ENCODE measurements at regions not wholly inside any gene's neighbourhood (a gene's known extent, or its start where the extent isn't known, plus 50 kb on each side); places are given as distances from the start of the nearest gene placed in this dataset.

GRCh38 chr21:40985370-40985769 lies 138.4 kb upstream of the DSCAM start:
- no peak for DNase-seq (ENCODE audit: low read depth in 2 of 2)

GRCh38 chr21:40990366-40990765 lies 143.4 kb upstream of the DSCAM start:
- no peak for DNase-seq (ENCODE audit: low read depth in 2 of 2)

GRCh38 chr21:40997831-40998230 lies 150.9 kb upstream of the DSCAM start:
- DNase-seq (ENCODE audit: low read depth in 2 of 2) = no peak

GRCh38 chr21:41000838-41001237 lies 153.9 kb upstream of the DSCAM start:
- DNase-seq (ENCODE audit: low read depth in 2 of 2) = no peak

GRCh38 chr21:41006636-41007035 lies 159.7 kb upstream of the DSCAM start:
- DNase-seq (ENCODE audit: low read depth in 2 of 2) = no peak

DNA sequence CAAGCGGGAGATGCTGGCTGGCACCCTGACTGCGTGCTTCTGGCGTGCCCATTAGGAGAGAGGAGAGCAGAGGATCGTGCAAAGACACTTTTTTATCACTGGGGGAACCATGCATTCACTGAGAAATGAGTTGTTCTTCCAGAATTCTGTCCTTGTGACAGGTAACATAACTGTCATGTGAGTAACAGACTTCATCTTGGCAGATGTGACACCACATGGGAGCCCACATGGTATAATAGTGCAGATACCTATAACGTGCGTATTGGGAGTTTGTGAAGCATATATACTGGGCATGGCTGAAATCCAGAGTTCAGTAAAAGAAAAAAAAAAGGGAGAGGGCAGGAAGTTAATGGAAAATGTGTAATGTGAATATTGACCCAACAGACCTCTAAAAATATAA lies 159.6 kb upstream of the BACE2 start:
- DNase-seq (ENCODE audit: low read depth in 2 of 2) = no peak

- DNase-seq (ENCODE audit: low read depth in 2 of 2) = no peak
These were observed 159.0 kb upstream of the BACE2 start for GRCh38 chr21:41008974-41009373.

DNA sequence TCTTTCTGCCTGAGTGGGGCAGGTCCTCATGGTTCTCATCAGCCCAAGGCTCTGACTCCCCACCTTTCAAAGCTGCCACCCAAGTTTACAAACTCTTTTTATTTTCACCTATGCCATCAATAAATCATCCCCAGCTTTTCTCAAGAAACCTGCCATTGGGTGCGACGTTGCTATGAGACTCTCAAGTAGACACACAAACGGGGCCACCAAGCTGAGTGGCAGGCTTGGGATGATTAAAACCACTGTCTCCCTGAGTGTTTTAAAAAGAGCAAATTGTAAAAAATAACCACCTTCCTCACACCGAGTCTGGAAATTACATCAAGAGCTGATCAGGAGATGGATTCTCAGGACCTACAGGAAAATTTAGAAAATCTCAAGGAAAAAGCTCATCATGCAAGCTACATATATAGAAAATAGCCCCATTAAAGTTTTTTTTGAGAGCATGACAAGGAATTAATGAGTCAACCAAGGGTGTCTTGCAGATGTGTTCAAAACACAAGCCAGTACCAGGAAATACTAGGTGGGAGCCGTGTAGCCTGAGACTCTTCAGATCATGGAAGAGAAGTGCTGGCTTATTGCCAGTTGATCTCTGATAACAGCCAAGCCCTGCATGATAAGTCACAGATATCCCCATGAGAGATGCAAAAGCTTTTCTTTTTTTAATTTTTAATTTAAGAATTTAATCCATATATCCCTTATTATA lies 158.4 kb upstream of the BACE2 start:
- DNase-seq (ENCODE audit: low read depth in 2 of 2) = no peak

DNA sequence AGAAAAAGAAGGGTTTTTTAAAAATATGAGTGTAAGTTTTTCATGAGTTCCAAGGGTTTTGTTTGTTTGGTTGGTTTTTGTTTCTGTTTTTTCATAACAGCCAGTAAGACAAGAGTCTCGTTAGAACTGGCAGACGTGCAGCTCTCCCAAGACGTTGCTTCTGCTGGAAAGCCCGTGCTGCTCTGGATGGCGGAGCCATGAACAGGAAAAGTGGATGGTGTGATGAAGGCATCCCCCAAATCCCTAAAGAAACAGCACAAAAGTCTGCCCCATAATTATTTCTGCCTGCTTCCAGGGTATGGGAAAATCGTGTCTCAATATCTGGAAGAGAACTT lies 157.9 kb upstream of the BACE2 start:
- DNase-seq (ENCODE audit: low read depth in 2 of 2) = no peak

GRCh38 chr21:41011098-41011731 lies 156.7 kb upstream of the BACE2 start:
- no peak for DNase-seq (ENCODE audit: low read depth in 2 of 2)

GRCh38 chr21:41011951-41012366 lies 156.0 kb upstream of the BACE2 start:
- no peak for DNase-seq (ENCODE audit: low read depth in 2 of 2)

GRCh38 chr21:41012425-41012824 lies 155.5 kb upstream of the BACE2 start:
- no peak for DNase-seq (ENCODE audit: low read depth in 2 of 2)

DNA sequence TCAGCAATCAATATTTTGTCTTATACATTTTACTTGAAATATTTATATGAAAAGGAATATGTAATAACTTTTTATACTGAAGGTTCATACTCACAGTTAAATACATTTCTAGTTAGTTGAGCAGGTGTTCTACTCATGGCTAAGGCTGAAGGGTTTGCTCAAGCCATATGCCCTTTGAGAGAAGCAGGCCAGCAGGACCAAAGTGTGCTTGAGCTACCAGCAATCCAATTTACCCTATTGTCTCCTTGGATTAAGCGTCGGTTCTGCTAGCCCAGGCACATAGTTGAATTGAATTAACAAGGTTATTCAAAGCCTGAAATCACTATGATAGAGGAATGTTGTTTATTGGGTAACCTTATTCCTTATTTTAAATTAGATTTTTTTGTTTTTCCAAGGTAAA lies 151.5 kb upstream of the BACE2 start:
- DNase-seq (ENCODE audit: low read depth in 2 of 2) = no peak

DNA sequence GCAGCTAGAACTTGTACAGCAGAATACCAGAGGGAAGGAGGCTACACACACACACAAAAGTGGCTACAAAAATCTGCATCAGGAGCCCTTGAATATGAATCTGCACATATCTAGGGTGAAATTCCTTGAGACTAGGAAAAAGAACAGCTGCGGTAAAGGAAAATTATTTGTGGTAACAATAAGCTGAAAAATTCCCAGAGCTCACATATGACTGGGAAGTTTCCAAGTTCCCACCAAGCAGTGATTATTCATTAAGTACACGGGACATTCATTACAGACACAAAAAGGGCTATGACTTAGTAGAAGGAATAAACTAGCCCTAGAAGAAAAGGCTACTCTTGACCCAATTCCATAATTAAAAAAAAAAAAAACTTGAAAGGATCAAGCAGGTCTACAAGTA lies 149.5 kb upstream of the BACE2 start:
- no peak for DNase-seq (ENCODE audit: low read depth in 2 of 2)

GRCh38 chr21:41023936-41024335 lies 144.0 kb upstream of the BACE2 start:
- DNase-seq (ENCODE audit: low read depth in 2 of 2) = no peak

DNA sequence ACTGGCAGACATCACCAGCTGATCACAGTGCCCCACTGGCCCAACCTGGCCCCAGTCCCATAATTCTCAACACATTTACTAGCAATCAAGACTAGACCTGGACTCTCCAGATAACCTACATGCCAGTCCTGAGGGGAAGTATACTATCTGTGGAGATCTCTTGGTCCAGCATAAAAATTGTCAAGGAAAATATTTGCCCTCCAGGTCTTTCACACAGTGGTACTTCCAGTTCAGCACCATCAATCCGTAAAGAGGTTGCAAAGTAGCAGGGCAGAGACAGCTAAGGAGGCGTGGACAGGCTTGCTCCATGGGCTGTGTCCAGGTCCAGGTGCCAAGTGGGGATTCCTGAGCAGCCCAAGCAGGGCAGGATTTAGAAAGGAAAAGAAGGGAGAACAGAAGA lies 143.6 kb upstream of the BACE2 start:
- no peak for DNase-seq (ENCODE audit: low read depth in 2 of 2)

DNA sequence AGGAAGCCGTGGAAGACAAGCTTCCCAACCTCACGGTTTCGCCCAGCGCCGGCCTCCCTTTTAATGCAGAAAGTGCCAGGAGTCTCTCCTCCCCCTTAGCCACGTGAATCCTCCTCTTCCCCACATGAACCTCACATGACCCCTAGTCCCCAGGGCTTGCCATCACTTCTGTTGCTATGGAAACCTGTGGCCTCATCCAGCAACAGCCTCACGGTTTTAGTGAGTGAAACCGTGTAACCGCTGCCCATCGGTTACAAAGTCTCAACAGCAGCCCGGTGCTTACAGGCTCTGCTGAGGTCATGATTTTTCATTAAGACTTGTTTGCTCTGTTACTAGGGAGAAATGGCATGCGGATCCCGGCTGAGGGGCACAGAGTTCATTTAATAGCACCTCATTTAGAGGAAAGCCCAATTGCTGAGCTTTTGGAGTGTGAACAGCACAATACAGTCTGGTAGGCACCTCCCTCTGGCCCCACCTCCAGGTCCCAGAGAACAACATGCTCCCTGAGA lies 143.2 kb upstream of the BACE2 start:
- DNase-seq (ENCODE audit: low read depth in 2 of 2) = no peak

- DNase-seq (ENCODE audit: low read depth in 2 of 2) = no peak
These were observed 138.4 kb upstream of the BACE2 start for GRCh38 chr21:41029571-41029970.

- no peak for DNase-seq (ENCODE audit: low read depth in 2 of 2)
These were observed 136.2 kb upstream of the BACE2 start for GRCh38 chr21:41031701-41032220.

GRCh38 chr21:41032541-41032940 lies 135.4 kb upstream of the BACE2 start:
- no peak for DNase-seq (ENCODE audit: low read depth in 2 of 2)

- DNase-seq (ENCODE audit: low read depth in 2 of 2) = no peak
These were observed 130.7 kb upstream of the BACE2 start for GRCh38 chr21:41037212-41037611.

- DNase-seq (ENCODE audit: low read depth in 2 of 2) = no peak
These were observed 130.0 kb upstream of the BACE2 start for GRCh38 chr21:41037936-41038335.

DNA sequence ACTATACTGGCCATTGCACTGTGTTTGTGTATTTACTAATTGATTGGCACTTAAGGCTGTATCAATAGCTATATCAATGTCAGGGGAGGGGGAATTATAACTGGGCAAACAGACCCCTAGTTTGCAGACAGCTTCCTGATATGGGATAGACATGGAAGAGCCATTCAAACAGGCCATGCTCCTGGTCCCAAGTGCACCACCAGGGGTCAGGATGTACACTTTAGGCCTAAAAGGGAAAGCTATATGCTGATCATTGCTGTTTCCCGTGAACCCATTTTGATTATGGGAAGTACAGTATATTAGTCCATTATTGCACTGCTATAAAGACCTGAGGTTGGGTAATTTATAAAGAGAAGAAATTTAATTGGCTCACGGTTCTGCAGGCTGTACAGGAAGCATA lies 124.9 kb upstream of the BACE2 start:
- no peak for DNase-seq (ENCODE audit: low read depth in 2 of 2)

Data from stimulated activated CD4-positive, alpha-beta T cell treated with anti-CD3 and anti-CD28 coated beads, Interleukin-1b, Interleukin-23, amount 100 ng/mL, for 1 hour (primary cell).